HCT116 (cell line): ENCODE measurements at regions not wholly inside any gene's neighbourhood (a gene's known extent, or its start where the extent isn't known, plus 50 kb on each side); places are given as distances from the start of the nearest gene placed in this dataset.

ENCODE experiments used
- ATAC-seq: fragments of 200-7000 bp; cut with Tn5 transposase; 2 replicates; pipeline ENCODE4 v1.9.1; 2020; ENCODE audit warnings: mild to moderate bottlenecking, moderate library complexity
- BruUV-seq: library from RNA; stranded (reverse); fragments of 400-500 nt; replicated peaks from 2 replicates; lab custom pipeline; 2021; lab: Mats Ljungman, UMichigan
- CTCF ChIA-PET: fragments of 300-600 bp; sonication (Branson Sonifier 250); formaldehyde crosslinking; loops from one replicate; lab custom pipeline; 2021; ENCODE audit warnings: antibody characterized with exemption; lab: Charles Lee
- POLR2A ChIA-PET: fragments of 300-600, 350-600 bp; sonication (Branson Sonifier 250); formaldehyde crosslinking; loops from one replicate; lab custom pipeline; 2021; ENCODE audit warnings: antibody characterized with exemption; lab: Charles Lee
- RAD21 ChIA-PET, 2 experiments: fragments of 300-600 bp; sonication (Branson Sonifier 250); formaldehyde crosslinking; loops; one replicate each; lab custom pipeline; 2023; ENCODE audit warnings: low total read pairs in 2 of 2; ENCODE audit not compliant: uncharacterized antibody in 2 of 2, unreplicated experiment in 2 of 2, low non-redundant PET in 1 of 2; lab: Charles Lee
- DNase-seq: peaks from one replicate; pipeline ENCODE4 v3.0.0-alpha.2; 2010; ENCODE audit warnings: low read depth, low spot score
- H2AFZ ChIP-seq: fragments of 200-600 bp; shearing (Covaris generic), sonication (generic); 2 replicates; pipeline ENCODE4 v1.6.1; 2017; ENCODE audit warnings: low read depth, mixed run types, mixed read lengths, antibody characterized with exemption, low read length; ENCODE audit not compliant: poor library complexity, severe bottlenecking
- H3K27ac ChIP-seq: 2 replicates; pipeline ENCODE4 v1.5.1; 2012; ENCODE audit warnings: low read depth, low read length
- H3K27me3 ChIP-seq: fragments of 200-600 bp; sonication (generic); 2 replicates; pipeline ENCODE4 v1.6.1; 2016; ENCODE audit warnings: mixed run types, low read length, mixed read lengths; ENCODE audit not compliant: insufficient read depth
- H3K36me3 ChIP-seq, 2 experiments: fragments of 200-500 bp in 1 of 2; fragments of 200-600 bp in 1 of 2; sonication (Bioruptor generic) in 1 of 2; sonication (generic) in 1 of 2; 2 replicates each; pipeline versions ENCODE4 v1.5.1 to v1.6.1; 2014 to 2016; ENCODE audit warnings: low read length in 2 of 2, inconsistent platforms in 1 of 2, mixed read lengths in 1 of 2, mixed run types in 1 of 2; ENCODE audit not compliant: insufficient read depth in 2 of 2, control insufficient read depth in 1 of 2
- H3K4me1 ChIP-seq, 2 experiments: fragments of 200-600 bp in 1 of 2; sonication (generic) in 1 of 2; 2 replicates each; pipeline versions ENCODE4 v1.5.1 to v1.6.1; 2012 to 2017; ENCODE audit warnings: low read length in 2 of 2, inconsistent platforms in 1 of 2, mild to moderate bottlenecking in 1 of 2, mixed read lengths in 1 of 2, mixed run types in 1 of 2, moderate library complexity in 1 of 2; ENCODE audit not compliant: insufficient read depth in 2 of 2, control insufficient read depth in 1 of 2
- H3K4me2 ChIP-seq: fragments of 200-600 bp; sonication (generic); 2 replicates; pipeline ENCODE4 v1.6.1; 2017; ENCODE audit warnings: mixed run types, low read length, mixed read lengths
- H3K4me3 ChIP-seq, 2 experiments: fragments of 200-600 bp in 1 of 2; sonication (generic) in 1 of 2; replicated peaks in 1 of 2; 2 replicates each; pipeline ENCODE4 v1.5.1; 2011 to 2016; ENCODE audit warnings: low read length in 2 of 2, control low read depth in 1 of 2, low read depth in 1 of 2, mild to moderate bottlenecking in 1 of 2, mixed read lengths in 1 of 2, mixed run types in 1 of 2
- H3K79me2 ChIP-seq: fragments of 200-600 bp; sonication (generic); 2 replicates; pipeline ENCODE4 v1.6.1; 2017; ENCODE audit warnings: mild to moderate bottlenecking, mixed run types, low read length, moderate library complexity, mixed read lengths; ENCODE audit not compliant: insufficient read depth
- H3K9ac ChIP-seq: fragments of 200-600 bp; sonication (generic); 2 replicates; pipeline ENCODE4 v1.6.1; 2016; ENCODE audit warnings: low read length, mixed read lengths
- H3K9me2 ChIP-seq: fragments of 200-600 bp; sonication (generic), shearing (Covaris generic); 2 replicates; pipeline ENCODE4 v1.6.1; 2017; ENCODE audit warnings: mixed run types, mild to moderate bottlenecking, moderate library complexity; ENCODE audit not compliant: insufficient read depth
- H3K9me3 ChIP-seq, 2 experiments: fragments of 200-500 bp in 1 of 2; fragments of 200-600 bp in 1 of 2; sonication (Bioruptor generic) in 1 of 2; sonication (generic) in 1 of 2; 2 replicates each; pipeline ENCODE4 v1.6.1; 2014 to 2017; ENCODE audit warnings: low read length in 2 of 2, mixed read lengths in 2 of 2, inconsistent platforms in 1 of 2, low read depth in 1 of 2, mild to moderate bottlenecking in 1 of 2, mixed run types in 1 of 2, moderate library complexity in 1 of 2; ENCODE audit not compliant: control insufficient read depth in 1 of 2, insufficient read depth in 1 of 2
- H4K20me1 ChIP-seq: fragments of 200-600 bp; sonication (generic), shearing (Covaris generic); 2 replicates; pipeline ENCODE4 v1.6.1; 2017; ENCODE audit warnings: mixed run types, mild to moderate bottlenecking, moderate library complexity; ENCODE audit not compliant: insufficient read depth
- CBX3 ChIP-seq: IDR thresholded peaks from 2 replicates; pipeline ENCODE4 v1.6.1; 2012; ENCODE audit warnings: low read depth
- ELF1 ChIP-seq: IDR thresholded peaks from 2 replicates; pipeline ENCODE4 v1.6.1; 2012; ENCODE audit warnings: low read depth, borderline replicate concordance
- EZH2phosphoT487 ChIP-seq: fragments of 200-600 bp; IDR thresholded peaks from 2 replicates; pipeline ENCODE4 v1.6.1; 2018; ENCODE audit warnings: antibody characterized with exemption, borderline replicate concordance
- FOSL1 ChIP-seq: IDR thresholded peaks from 2 replicates; pipeline ENCODE4 v1.6.1; 2012; ENCODE audit warnings: low read depth
- POLR2A ChIP-seq: IDR thresholded peaks from 2 replicates; pipeline ENCODE4 v1.7.0; 2011; ENCODE audit warnings: borderline replicate concordance; ENCODE audit not compliant: insufficient read depth, insufficient read length; ENCODE audit errors: extremely low read depth
- POLR2AphosphoS5 ChIP-seq: IDR thresholded peaks from 2 replicates; pipeline ENCODE4 v1.6.1; 2011; ENCODE audit warnings: mild to moderate bottlenecking, low read depth, low read length, moderate library complexity
- RAD21 ChIP-seq: IDR thresholded peaks from 2 replicates; pipeline ENCODE4 v1.6.1; 2012; ENCODE audit warnings: low read depth, mild to moderate bottlenecking
- SIN3A ChIP-seq: IDR thresholded peaks from 2 replicates; pipeline ENCODE4 v1.6.1; 2012; ENCODE audit warnings: low read depth
- TCF7L2 ChIP-seq: IDR thresholded peaks from 2 replicates; pipeline ENCODE4 v1.7.0; 2011; ENCODE audit warnings: borderline replicate concordance, inconsistent platforms; ENCODE audit not compliant: insufficient read depth, insufficient read length; ENCODE audit errors: extremely low read depth
- YY1 ChIP-seq: IDR thresholded peaks from 2 replicates; pipeline ENCODE4 v1.6.1; 2011; ENCODE audit warnings: low read length, low read depth, moderate library complexity, mild to moderate bottlenecking; ENCODE audit not compliant: insufficient replicate concordance; ENCODE audit errors: extremely low read depth
- ZBTB33 ChIP-seq: IDR thresholded peaks from 2 replicates; pipeline ENCODE4 v1.6.1; 2011; ENCODE audit warnings: mild to moderate bottlenecking, low read length, moderate library complexity; ENCODE audit not compliant: insufficient replicate concordance; ENCODE audit errors: extremely low read depth
- ZFX ChIP-seq: fragments of 450-650 bp; IDR thresholded peaks from 2 replicates; pipeline ENCODE4 v1.6.1; 2017
- ZNF274 ChIP-seq: fragments of 200-500 bp; sonication (Bioruptor generic); IDR thresholded peaks from 2 replicates; pipeline ENCODE4 v1.6.1; 2014; ENCODE audit warnings: mild to moderate bottlenecking, low read depth, low read length, inconsistent platforms
- intact Hi-C: fragments of 100-400 bp; cut with micrococcal nuclease; formaldehyde crosslinking; loops from 2 replicates; pipeline ENCODE4 v1.10.0; 2022
- TF ChIP-seq, protein P1 (sequence below): IDR thresholded peaks from 2 replicates; pipeline ENCODE4 v1.6.1; 2012
- TF ChIP-seq, protein P2 (sequence below), 3 experiments: fragments of 200-600 bp in 1 of 3; sonication (generic) in 1 of 3; IDR thresholded peaks in 2 of 3; conservative IDR thresholded peaks in 1 of 3; 2 replicates each; pipeline ENCODE4 v1.5.1; 2012 to 2017; ENCODE audit warnings: low read depth in 2 of 3, low read length in 2 of 3, antibody characterized with exemption in 1 of 3, borderline replicate concordance in 1 of 3, control low read depth in 1 of 3, mild to moderate bottlenecking in 1 of 3, mixed read lengths in 1 of 3, mixed run types in 1 of 3, moderate library complexity in 1 of 3; ENCODE audit not compliant: insufficient read depth in 1 of 3
- TF ChIP-seq, protein P3 (sequence below): IDR thresholded peaks from 2 replicates; pipeline ENCODE4 v1.6.1; 2012; ENCODE audit warnings: low read depth

DNA sequence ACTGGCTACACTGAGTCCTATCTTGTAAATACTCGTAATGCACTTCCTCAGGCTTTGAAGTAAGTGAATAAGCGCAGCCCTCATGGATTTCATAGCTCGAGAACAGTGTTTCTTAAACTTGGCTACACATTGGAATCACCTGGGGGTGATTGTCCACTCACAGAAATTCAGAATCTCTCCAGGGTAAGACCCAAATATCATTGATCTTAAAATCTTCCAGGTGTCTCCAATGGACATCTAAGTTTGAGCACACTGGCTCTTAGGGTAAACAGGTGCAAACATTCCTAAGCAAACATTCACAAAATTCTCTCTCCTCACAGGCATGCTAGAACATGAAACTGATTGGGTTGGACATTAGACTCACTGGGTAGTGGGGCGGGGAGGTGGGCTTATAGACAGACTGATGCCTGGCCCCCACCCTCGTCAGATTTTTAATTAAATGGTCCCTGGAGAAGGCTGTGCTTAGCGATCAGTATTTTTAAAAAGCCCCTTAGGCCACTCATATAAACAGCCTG lies 279.7 kb upstream of the TBL1XR1 start:
- intact Hi-C loops = no loop called here
- Histone ChIP-seq H2AFZ (no peak overlapping the region), H4K20me1 (no peaks in the 10 kb centered on the region), H3K9ac (no peak overlapping the region), H3K27me3 (no peaks in the 10 kb centered on the region), H3K4me2 (no peak overlapping the region), H3K9me2 (no peaks in the 10 kb centered on the region), H3K36me3 (no peaks in the 10 kb centered on the region), H3K27ac (no peak overlapping the region), H3K4me1 (peaks cover 19 to 21% of the 10 kb centered on the region in 2 experiments), H3K4me3 (no peak overlapping the region), H3K79me2 (no peaks in the 10 kb centered on the region), H3K9me3 (no peaks in the 10 kb centered on the region)
- DNase-seq (no peak), ATAC-seq (no peak)
- ChIA-PET CTCF (no interaction called here), RAD21 (no interaction called here), POLR2A (no interaction called here)
- no TSS peak for BruUV-seq
- TF ChIP-seq SIN3A = no peak
- TF ChIP-seq, protein P1, sequence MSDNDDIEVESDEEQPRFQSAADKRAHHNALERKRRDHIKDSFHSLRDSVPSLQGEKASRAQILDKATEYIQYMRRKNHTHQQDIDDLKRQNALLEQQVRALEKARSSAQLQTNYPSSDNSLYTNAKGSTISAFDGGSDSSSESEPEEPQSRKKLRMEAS = no peak
- TF ChIP-seq TCF7L2 = no peak
- TF ChIP-seq POLR2A = no peak
- TF ChIP-seq ZNF274 = no peak
- no peak for TF ChIP-seq ZBTB33
- TF ChIP-seq CBX3 = no peak
- no peak for TF ChIP-seq ELF1
- no peak for TF ChIP-seq EZH2phosphoT487
- no peak for TF ChIP-seq POLR2AphosphoS5
- no peak for TF ChIP-seq RAD21
- TF ChIP-seq, protein P2, sequence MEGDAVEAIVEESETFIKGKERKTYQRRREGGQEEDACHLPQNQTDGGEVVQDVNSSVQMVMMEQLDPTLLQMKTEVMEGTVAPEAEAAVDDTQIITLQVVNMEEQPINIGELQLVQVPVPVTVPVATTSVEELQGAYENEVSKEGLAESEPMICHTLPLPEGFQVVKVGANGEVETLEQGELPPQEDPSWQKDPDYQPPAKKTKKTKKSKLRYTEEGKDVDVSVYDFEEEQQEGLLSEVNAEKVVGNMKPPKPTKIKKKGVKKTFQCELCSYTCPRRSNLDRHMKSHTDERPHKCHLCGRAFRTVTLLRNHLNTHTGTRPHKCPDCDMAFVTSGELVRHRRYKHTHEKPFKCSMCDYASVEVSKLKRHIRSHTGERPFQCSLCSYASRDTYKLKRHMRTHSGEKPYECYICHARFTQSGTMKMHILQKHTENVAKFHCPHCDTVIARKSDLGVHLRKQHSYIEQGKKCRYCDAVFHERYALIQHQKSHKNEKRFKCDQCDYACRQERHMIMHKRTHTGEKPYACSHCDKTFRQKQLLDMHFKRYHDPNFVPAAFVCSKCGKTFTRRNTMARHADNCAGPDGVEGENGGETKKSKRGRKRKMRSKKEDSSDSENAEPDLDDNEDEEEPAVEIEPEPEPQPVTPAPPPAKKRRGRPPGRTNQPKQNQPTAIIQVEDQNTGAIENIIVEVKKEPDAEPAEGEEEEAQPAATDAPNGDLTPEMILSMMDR (IDR thresholded peaks at IDR 0.05 in 2 of 3, conservative IDR thresholded peaks at IDR 0.05 in 1 of 3; ENCODE audit: borderline replicate concordance in 1 of 3, insufficient read depth in 1 of 3, low read depth in 2 of 3, low read length in 2 of 3) = no peak
- TF ChIP-seq, protein P3, sequence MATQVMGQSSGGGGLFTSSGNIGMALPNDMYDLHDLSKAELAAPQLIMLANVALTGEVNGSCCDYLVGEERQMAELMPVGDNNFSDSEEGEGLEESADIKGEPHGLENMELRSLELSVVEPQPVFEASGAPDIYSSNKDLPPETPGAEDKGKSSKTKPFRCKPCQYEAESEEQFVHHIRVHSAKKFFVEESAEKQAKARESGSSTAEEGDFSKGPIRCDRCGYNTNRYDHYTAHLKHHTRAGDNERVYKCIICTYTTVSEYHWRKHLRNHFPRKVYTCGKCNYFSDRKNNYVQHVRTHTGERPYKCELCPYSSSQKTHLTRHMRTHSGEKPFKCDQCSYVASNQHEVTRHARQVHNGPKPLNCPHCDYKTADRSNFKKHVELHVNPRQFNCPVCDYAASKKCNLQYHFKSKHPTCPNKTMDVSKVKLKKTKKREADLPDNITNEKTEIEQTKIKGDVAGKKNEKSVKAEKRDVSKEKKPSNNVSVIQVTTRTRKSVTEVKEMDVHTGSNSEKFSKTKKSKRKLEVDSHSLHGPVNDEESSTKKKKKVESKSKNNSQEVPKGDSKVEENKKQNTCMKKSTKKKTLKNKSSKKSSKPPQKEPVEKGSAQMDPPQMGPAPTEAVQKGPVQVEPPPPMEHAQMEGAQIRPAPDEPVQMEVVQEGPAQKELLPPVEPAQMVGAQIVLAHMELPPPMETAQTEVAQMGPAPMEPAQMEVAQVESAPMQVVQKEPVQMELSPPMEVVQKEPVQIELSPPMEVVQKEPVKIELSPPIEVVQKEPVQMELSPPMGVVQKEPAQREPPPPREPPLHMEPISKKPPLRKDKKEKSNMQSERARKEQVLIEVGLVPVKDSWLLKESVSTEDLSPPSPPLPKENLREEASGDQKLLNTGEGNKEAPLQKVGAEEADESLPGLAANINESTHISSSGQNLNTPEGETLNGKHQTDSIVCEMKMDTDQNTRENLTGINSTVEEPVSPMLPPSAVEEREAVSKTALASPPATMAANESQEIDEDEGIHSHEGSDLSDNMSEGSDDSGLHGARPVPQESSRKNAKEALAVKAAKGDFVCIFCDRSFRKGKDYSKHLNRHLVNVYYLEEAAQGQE = no peak
- no peak for TF ChIP-seq YY1
- no peak for TF ChIP-seq FOSL1
- TF ChIP-seq ZFX = no peak
